Hematopoietic multipotent progenitor cell (in vitro differentiated cells): ENCODE measurements at regions not wholly inside any gene's neighbourhood (a gene's known extent, or its start where the extent isn't known, plus 50 kb on each side); places are given as distances from the start of the nearest gene placed in this dataset. TPM values are rescaled to one million over a fixed set of nuclear protein-coding genes. Genes with fewer than 3 reads are reported as not detected.
"Not testable (repeated sequence)": the region's sequence is repeated elsewhere in the genome, so short reads cannot be mapped to it uniquely, and the experiment has no call there.

Experiments used
- DNase-seq, 3 donors: peaks; one replicate each; pipeline ENCODE4 v3.0.0-alpha.2; 2011 to 2015; ENCODE audit warnings: low read depth in 2 of 3, low spot score in 2 of 3
- small RNA-seq: library from RNA; depleted of rRNA; stranded (forward); fragments of <200 nt; gene quantifications from one replicate; pipeline ENCODE3, GENCODE V24; 2012

DNA sequence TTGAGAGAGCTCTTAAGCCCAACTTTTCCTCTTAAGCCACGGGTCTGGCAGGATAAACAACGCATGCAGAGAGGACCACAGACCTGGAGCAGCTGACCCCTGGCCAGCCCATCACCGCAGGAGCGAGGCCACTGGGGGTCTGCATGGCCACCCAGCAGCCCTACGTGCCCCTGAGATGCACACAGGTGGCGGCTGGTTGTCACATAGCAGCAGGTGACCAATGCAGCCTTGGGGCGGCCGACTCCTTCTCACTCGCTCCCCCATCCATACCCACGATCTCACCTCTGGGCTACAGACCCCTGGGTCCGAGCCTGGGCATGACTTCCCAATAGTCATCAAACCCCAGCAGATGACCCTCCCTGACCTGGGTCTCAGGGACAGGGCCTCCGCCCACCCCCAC lies 415.9 kb upstream of the ZNF722 start:
- not testable (repeated sequence) for DNase-seq

DNA sequence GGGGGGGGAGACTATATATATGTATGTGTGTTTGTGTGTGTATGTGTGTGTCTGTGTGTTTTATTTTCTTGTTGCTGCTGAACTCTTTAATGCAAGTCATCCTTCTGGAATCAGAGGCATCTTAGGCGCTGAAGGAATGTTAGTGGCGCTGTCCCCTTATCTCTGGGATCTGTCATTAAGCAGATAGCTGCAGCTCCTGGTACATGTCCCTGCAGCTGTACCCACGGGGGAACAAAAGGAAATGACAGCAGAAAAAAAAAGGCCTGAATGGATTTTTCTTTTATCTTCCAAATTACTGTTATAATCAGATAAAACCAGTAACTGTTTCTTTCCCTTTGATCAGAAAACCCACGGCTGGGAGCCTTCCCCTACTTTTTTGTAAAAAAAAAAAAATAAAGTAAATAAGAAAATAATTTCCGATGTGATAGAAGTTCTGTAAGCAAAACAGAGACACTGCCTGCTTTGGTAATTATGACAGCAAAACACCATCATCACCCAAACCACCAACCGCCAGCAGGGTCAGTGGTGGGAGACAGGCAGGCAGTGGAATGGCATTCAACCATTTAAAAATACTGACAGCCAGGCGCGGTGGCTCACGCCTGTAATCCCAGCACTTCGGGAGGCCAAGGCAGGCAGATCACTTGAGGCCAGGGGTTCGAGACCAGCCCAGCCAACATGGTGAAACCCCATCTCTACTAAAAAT lies 411.3 kb upstream of the ZNF722 start:
- not testable (repeated sequence) for DNase-seq

DNA sequence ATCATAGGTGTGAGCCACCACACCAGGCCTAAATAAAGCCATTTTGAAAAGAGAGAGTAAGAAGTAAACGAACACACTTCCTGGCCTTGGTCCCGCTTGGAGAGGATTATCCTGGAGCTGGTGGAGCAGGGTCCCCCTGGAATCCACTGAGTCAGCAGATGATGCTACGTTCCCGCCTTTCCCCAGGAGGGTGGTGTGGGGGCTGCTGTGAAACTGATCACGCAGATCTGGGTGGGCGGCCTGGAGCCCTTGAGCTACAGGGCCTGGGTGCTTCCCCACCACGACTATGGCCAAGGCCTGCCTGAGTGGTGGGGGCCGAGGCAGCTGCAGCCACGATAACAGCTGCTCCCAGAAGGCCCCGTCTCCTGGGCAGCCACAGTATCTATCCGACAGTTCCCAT lies 407.4 kb upstream of the ZNF722 start:
- not testable (repeated sequence) for DNase-seq

DNA sequence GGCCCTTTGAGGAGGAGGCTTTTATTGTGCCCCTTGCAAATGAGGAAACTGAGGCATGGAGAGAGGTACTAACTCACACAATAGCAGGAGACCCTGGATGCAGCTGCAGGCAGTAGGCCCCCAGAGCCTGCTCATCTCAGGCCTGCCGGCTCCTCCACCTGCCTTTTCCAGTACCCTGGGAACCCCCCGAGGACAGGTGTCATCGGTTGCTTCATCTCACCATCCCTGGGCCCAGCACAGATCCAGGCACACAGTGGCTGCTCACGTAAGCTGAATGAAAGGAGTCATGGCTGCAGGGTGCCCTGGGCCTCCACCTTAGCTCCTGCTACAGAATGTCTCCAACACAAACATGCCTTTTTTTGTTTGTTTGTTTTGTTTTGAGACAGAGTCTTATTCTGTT lies 394.8 kb upstream of the ZNF722 start:
- DNase-seq, result not testable (repeated sequence)

DNA sequence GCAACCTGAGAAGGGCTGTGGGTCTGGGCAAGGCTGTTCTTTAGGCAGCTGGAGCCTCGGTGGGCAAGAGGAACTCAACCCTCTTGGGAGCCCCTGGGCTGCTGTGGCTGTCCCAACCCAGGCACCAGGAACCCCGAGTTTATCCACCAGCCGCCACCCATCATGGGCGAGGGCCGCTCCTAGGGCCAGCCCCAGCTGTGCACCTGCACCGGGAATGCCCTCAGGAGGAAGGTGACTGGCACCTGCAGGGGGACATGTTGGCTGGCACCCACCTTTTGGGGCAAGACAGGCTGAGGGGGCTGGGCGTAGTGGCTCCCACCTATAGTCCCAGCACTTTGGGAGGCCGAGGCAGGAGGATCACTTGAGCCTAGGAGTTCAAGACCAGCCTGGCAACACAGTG lies 393.8 kb upstream of the ZNF722 start:
- not testable (repeated sequence) for DNase-seq

DNA sequence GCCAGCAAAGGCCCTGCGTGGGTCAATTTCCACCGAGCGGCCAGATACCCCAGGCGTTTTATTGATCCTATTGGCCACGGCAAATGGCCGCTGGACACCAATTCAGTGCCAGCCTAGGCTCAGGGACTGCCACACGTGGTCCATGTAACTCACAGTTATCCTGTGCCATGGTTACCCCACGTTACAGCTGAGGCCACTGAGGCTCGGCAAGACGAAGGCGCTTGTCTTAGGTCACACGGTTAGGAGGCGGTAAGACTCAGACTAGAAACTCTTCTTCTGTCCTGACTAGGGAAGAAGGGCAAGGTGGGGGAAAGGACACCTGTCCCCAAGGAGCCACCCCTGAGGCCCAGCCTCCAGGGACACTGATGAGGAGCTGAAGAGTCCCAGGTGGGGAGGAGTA lies 381.1 kb upstream of the ZNF722 start:
- not testable (repeated sequence) for DNase-seq

DNA sequence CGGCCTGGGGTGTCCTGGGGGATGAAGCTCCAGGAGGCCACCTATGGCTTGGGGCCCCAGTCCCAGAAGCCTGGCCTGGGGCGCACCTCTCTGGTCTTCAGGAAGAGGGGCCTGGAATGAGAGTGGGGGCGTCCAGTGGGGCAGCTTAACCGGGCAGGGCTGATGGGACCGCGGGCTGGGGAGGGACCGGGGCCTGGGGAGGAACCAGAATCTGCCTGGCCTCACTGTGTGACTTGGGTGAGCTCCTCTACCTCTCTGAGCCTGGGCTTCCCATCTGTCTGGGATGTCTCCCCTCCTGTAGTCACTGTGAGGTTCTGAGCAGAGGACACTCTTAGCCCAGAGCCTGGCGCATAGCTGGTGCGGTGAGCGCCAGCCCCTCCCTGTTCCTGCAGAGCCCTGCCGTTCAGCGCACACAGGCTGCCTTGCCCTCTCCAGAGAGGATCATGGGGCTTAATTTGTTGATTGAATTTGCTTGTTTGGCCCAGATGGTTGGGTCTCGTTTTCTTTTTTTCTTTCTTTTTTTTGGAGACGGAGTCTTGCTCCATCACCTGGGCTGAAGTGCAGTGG lies 378.4 kb upstream of the ZNF722 start:
- DNase-seq, result not testable (repeated sequence)

DNA sequence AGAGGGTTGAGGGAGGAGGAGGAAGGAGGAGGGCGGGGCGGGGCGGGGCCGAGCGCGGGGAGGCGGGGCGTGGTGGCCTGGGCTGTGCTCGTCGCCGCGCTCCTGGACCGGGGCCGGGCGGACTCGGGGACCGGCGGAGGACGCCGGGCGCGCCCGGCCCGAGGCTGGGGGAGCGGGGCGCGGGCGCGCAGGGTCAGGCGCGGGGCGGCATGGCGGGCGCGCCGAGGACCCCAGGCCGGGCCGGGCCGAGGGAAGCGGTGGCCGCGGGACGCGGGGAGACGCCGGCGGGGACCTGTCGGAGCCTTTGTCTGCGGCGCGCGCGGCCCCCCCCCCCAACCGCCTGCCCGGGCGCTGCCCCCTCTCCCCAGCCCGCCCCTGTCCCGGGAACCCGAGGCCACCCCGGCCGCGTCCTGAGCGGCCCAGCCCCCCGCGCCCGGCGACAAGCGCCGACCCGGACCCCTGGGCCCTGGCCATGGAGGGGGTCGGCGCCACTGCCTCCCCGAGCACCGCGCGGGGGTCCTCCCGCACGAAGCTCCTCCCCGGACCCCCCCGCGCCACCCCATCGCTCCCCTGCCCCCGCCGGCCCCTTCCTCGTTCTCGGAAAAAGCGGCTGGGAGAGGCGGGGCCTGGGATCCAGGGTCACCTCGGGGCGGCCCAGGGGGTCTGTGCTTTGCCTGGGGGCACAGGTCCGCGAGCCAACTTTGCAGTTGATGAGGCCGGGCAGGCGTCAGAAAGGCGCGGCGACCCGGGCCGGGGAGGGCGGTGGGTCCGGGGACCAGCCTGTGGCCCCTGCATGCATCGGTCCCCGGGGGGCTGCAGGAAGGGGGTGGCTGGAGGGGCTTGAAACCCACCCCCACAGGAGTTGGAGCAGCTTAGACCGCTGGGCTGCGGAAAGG lies 370.8 kb upstream of the ZNF722 start:
- DNase-seq, result not testable (repeated sequence)

DNA sequence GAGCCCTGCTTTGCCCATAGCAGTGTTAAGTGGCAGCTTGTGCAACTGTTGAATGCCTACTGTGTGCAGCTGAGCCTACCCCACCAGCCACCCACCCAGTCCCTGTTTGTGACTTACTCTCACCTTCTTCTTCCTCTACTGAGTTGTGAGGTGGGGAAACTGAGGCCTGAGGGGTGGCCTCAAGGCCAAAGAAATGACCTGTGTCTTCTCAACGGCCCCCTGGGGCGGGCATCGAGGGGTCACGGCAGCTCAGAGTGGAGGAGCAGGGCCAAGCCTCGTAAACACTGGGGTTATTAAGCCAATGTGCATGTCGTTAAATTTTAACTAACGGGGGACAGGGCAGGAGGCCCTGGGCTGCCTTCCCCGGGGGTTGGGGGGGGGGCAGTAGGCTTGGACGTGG lies 369.6 kb upstream of the ZNF722 start:
- not testable (repeated sequence) for DNase-seq

DNA sequence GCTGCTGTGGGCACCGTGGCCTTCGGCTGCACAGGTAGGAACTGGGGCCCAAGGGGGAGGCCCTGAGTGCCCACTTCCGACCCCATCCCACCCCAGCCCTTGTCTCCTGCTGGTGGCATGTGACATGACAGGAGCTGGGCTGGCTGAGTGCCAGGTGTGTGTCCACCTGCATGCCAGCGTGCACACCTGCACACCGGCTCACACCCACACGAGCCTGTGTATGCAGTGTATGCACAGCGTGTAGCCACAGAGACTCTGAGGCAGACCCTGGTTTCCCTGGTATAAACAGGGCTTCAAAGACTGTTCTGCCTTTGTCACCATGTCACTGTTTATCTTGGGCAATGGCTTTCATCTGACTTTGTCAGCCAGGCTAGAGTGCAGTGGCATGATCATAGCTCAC lies 362.1 kb upstream of the ZNF722 start:
- not testable (repeated sequence) for DNase-seq

DNA sequence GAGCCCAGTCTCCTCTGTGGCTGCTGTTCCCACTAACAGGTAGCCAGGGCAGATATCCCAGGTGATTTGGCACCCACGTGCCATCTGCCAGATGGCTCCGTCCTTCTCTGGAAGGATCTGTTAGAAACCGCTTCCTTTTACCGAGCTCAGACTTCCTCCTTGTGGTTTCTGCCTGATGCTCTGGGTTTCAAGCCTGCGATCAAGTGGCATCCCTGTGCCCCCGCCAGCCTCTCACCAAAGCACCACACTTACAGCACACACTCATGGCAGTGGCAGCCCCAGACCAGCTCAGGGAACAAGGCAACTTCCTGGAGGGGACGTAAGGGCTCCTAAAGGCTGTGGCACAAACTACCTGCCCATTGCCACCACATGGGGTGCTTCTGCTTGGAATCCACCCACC lies 333.1 kb upstream of the ZNF722 start:
- peak in 1 of 3 donors; percentile 29 for DNase-seq

DNA sequence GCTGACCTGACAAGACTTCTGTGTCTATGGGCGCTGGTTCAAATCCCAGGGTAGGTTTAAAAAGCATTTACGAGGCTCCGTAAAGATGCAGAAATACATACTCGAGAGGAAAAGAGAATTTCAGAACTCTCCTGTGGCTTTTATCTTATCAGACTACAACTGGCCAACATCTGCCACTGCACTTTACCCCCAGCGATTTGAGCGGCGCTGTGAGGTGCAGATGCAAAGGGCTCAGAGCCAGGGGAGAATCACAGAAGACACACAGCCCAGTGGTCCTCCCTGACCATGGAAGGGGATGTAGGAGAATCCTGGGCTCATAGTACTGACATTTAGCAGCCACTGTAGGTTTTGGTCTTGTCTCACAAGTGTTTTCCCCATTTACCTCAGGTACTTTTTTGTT lies 307.2 kb upstream of the ZNF722 start:
- DNase-seq, result not testable (repeated sequence)

DNA sequence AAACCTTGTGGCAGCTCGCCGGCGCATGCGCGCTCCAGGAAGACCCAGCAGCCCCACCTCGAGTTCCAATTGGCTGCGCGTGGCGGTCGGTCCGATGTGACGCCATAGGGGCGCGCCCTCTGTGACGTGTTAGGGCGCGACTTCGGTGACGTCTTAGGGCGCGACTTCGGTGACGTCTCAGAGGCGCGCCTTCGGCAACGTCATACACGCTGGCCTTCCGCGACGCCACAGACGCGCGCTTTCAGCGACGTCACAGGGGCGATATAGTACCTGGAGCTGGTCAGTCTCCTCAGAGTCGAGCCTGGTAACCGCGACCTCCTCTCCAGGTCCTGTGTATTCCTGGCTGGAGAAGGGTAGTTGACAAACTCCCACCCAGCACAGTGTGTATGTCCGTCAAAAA lies 304.4 kb upstream of the ZNF722 start:
- not testable (repeated sequence) for DNase-seq

Small RNAs in the stretch of these regions (small RNA-seq; reads per million reads assigned to genes)
- gene MIR4283-2, result not detected
